Esophagus muscularis mucosa (tissue), 4 donors: ENCODE measurements at regions not wholly inside any gene's neighbourhood (a gene's known extent, or its start where the extent isn't known, plus 50 kb on each side); places are given as distances from the start of the nearest gene placed in this dataset.

Experiments
- CTCF ChIP-seq, 3 experiments: fragments of 200-600 bp in 2 of 3; fragments of 450-650 bp in 1 of 3; sonication (generic) in 2 of 3; IDR thresholded peaks; one replicate each; pipeline ENCODE4 v1.5.1; 2017 to 2019; ENCODE audit warnings: antibody characterized with exemption in 3 of 3, mild to moderate bottlenecking in 2 of 3, moderate library complexity in 1 of 3
- EP300 ChIP-seq: sonication (generic); formaldehyde crosslinking; IDR thresholded peaks from one replicate; pipeline ENCODE4 v1.6.1; 2017; ENCODE audit warnings: antibody characterized with exemption
- POLR2A ChIP-seq: fragments of 450-650 bp; IDR thresholded peaks from one replicate; pipeline ENCODE4 v1.6.1; 2017; ENCODE audit warnings: antibody characterized with exemption, moderate library complexity, mild to moderate bottlenecking, low read depth
- POLR2AphosphoS5 ChIP-seq, 2 donors: sonication (generic); formaldehyde crosslinking; IDR thresholded peaks; one replicate each; pipeline ENCODE4 v1.6.1; 2017; ENCODE audit warnings: antibody characterized with exemption in 2 of 2

- TF ChIP-seq CTCF (IDR thresholded peaks at IDR 0.05) (no peak), POLR2A (no peak), POLR2AphosphoS5 (IDR thresholded peaks at IDR 0.05) (no peak), EP300 (no peak)
These were observed 1165.7 kb downstream of the BRINP3 start for GRCh38 chr1:189311915-189312314.
